Activated CD8-positive, alpha-beta memory T cell treated with anti-CD3 and anti-CD28 coated beads for 4 hours (primary cell): ENCODE measurements at regions not wholly inside any gene's neighbourhood (a gene's known extent, or its start where the extent isn't known, plus 50 kb on each side); places are given as distances from the start of the nearest gene placed in this dataset.

Experiments used
- DNase-seq, 2 donors: peaks; one replicate each; pipeline ENCODE4 v3.0.0-alpha.2; 2020; ENCODE audit warnings: low read depth in 2 of 2

GRCh38 chr6:156004796-156005195, 549.2 kb upstream of the NOX3 start:
- DNase-seq, result no peak

DNA sequence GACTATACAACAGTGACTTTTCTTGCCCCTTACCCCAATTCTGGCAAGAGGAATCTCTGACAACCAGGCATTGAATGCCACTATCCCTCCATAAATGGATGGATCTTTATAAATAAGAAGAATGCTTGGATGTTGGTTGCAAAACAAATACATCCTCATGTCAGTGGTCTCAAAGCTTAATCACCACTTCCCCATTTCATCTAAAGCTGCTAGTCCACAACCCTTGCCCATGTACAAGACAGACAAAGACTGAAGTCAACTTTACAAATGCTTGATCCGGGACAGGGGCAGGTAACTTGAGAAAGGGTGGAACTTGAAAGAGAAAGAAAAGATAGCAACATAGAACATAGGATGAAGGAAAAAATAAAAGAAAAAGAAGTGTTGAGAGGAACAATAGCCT, 540.5 kb upstream of the NOX3 start:
- no peak for DNase-seq

GRCh38 chr6:155995281-155995680, 539.6 kb upstream of the NOX3 start:
- DNase-seq, result no peak

DNA sequence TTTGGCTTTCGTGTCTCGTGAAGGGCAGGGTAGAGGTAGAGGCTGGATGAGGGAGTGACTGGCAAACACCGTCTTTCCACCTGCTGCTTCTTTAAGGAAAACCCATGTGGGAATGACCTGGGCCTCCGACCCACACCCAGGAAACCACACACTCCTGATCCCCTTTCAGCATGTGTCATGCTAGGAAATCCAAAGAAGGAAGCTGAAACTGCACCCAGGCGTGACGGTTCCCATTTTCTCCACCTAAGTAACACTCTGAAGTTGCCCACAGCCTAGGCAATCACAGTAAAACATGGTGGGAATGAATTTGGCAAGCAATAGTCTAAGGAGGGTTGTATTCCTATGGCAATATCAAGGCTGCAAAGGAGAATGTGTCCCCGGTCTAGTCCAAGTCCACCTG, 538.4 kb upstream of the NOX3 start:
- DNase-seq, result no peak

DNA sequence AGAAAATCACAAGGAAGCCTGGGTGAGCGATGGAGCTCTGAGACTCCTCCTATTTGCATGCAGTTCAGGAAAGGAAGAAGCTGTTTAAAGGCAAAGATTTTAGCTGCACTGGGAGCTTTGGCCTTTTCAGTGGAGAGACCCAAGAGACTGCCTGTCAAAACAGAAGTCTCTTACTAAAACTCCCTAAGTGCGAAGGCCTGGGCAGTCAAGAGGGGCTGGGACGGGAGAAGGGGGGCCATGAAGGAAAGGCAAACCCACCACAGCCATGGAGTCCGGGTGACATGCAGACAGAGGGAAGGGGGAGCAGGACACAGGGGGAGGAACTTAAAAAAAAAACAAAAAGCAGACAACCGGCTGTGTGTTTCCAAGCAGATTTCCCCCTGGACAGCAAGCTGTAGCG, 537.6 kb upstream of the NOX3 start:
- DNase-seq, result no peak

DNA sequence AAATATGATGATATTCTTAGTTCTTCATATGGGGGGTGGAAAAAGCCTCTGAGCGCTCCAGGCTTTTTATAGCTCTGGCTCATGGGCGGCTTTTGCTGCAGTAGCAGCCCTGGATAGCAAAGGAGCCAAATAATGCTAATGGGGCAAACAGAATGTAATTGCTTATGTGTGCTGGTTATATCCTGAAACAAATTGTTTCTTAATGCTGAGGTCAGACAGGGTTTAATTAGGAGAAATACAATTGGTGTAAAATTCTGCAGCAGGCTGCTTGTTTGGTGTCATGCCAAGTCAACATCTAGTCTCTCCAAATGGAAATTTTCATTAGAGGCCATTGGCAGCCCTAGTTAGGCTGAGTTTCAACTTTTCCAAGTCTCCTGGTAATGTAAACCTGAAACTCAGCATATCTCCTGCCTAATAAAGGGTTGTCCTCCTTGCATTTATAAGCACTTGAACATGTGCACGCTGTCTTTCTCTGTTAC, 530.1 kb upstream of the NOX3 start:
- DNase-seq, result no peak

- no peak for DNase-seq
Observed at GRCh38 chr6:155980768-155981079, 525.1 kb upstream of the NOX3 start.

GRCh38 chr6:155980014-155980767, 524.6 kb upstream of the NOX3 start:
- no peak for DNase-seq

GRCh38 chr6:155975506-155975905, 519.9 kb upstream of the NOX3 start:
- DNase-seq, result no peak

- no peak for DNase-seq
Observed at GRCh38 chr6:155974811-155975323, 519.2 kb upstream of the NOX3 start.

DNA sequence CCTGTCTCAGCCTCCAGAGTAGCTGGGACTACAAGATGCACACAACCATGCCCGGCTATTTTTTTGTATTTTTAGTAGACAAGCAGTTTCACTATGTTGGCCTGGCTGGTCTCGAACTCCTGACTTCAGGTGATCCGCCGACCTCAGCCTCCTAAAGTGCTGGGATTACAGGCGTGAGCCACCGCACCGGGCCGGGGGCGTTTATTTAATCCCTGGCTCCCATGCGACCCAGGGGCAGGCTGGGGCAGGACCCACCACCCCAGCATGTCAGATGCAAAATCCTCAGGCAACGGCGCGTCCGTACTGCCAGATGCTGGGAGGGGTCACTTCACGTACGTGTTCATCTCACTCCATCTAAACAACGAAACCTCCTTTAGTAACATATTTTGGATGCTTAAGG, 518.7 kb upstream of the NOX3 start:
- no peak for DNase-seq

GRCh38 chr6:155970876-155971708, 515.5 kb upstream of the NOX3 start:
- DNase-seq, result no peak

GRCh38 chr6:155970472-155970871, 514.8 kb upstream of the NOX3 start:
- DNase-seq, result no peak

DNA sequence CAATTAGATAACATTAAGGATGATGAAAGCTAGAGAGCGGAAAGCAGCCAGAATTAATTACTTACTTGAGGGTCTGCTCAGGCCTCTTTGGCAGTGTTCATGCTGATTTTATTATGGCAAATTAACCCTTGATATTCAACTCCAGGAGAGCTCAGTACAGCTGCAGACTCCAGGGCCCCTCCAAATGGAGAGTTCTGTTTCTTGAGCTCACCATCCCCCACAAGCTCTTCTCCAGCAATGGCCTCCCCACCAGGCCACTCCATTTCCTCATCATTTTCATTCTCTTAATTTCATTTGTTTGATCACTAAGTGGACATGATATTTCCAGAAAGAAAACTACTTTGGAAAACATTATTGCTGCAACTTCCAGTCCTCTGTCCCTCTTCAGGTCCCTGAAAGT, 513.3 kb upstream of the NOX3 start:
- DNase-seq, result no peak

DNA sequence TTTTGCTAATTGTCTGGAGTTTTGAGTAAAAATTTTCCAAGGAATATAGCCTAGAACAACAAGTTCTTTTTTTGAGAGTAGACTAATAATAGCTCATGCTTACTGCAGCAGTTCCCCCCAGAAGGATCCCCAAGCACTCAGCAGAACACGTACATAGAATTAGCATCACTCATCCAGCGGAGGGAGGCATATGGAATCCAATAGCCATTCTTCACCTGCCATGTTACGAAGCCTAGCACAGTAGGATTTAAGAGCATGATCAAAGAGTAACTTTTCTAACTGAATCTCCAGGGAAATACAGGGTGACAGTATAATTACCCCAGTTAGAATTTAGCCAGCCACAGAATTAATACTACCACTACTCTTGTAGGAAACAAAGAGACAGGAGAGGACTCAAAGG, 511.7 kb upstream of the NOX3 start:
- no peak for DNase-seq

DNA sequence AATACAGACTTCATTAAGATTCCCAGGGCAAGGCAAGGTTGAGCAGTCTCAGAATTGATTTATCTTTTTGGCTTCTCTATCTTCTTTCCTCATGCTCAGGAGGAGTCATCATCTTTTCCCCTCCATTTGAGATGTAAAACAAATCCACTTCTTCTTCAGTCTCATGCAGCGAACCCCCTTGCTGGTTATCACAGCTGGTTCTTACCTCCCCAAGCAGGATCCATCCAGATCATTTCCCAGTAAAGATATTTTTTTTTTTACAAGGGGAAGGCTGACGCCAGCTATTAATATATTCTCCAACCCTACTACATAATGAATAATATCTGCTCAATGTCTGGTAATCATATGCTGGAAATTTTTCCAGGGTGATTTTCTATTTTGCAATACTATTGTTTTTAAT, 508.9 kb upstream of the NOX3 start:
- DNase-seq, result no peak

- no peak for DNase-seq
Observed at GRCh38 chr6:155962276-155962675, 506.6 kb upstream of the NOX3 start.

DNA sequence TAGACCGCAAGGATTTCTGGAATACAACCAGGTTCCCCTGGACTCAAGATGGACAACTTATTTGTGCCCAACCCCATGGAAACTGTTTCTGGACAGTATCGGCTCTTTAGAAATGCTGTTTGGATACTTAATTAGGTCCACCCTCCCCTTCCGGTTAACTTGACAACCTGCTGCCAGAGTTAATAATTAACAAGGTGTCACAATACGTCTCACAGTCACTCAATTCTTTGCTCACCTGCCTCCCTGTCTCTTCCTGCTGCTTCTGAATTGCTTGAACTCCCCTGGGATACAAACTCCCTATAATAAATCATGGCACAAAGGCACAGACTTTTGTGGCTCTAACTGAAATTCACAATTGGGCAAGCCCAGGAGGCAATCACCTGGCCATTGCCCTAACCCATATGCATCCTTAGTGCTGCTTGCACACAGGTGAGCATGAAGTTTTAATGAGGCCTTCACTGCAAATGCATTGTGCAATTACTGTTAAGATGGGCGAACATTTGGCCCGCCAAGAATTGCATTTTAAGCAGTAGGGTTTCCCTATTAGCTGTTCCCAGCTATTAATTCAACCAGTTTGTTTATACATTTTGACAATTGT, 504.4 kb upstream of the NOX3 start:
- DNase-seq, result no peak

GRCh38 chr6:155958550-155958949, 502.9 kb upstream of the NOX3 start:
- no peak for DNase-seq

DNA sequence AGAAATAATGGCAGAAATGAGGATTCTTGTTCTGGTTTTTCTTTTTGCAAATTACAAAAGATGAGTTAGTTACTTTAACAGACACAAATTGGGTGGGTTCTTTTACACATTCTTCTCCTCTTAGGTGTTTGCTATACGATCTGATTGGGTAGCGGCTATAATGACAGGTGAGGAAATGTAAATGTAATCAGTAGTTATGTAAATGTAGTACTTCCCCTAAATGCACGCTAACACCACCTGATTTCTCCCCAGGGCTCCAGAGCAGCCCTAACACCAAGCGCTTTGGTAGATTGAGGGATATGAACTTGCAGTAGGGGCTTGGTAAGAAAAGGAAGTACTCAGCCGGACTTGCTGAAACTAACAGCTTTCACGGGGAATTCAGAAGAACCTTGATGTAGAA, 499.4 kb upstream of the NOX3 start:
- no peak for DNase-seq

DNA sequence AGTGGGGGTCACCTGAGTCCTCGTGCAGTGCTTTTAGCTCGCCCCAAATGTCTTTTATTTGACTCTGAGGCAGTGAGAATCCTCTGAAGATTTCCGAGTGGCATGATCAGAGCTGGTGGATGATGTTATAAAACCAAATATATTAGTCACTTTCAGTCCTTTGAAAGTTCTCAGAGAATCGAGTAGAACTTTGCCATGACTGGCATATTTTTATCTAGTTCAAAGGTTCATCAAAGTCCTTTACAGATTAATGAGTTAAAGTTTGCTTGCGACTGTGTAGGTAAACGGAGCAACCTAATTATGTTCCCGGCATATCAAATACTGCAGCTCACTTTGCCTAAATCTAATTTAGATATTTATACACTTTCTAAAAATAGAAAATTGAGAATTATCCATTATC, 498.5 kb upstream of the NOX3 start:
- DNase-seq, result no peak

- DNase-seq, result no peak
Observed at GRCh38 chr6:155949256-155949655, 493.6 kb upstream of the NOX3 start.

GRCh38 chr6:155946860-155947259, 491.2 kb upstream of the NOX3 start:
- DNase-seq, result no peak
